Brain microvascular endothelial cell (primary cell): ENCODE measurements at regions not wholly inside any gene's neighbourhood (a gene's known extent, or its start where the extent isn't known, plus 50 kb on each side); places are given as distances from the start of the nearest gene placed in this dataset.

Experiments
- DNase-seq: peaks from one replicate; pipeline ENCODE4 v3.0.0-alpha.2; 2020
- H3K27ac ChIP-seq: fragments of 250-450 bp; sonication (Bioruptor Pico); 2 replicates; pipeline ENCODE4 v1.5.1; 2020; ENCODE audit warnings: mild to moderate bottlenecking, moderate library complexity
- H3K27me3 ChIP-seq: fragments of 250-450 bp; sonication (Bioruptor Pico); replicated peaks from 2 replicates; pipeline ENCODE4 v1.5.1; 2020; ENCODE audit warnings: mild to moderate bottlenecking
- H3K36me3 ChIP-seq: fragments of 250-450 bp; sonication (Bioruptor Pico); replicated peaks from 2 replicates; pipeline ENCODE4 v1.5.1; 2020; ENCODE audit warnings: mild to moderate bottlenecking
- H3K4me3 ChIP-seq: 2 replicates; pipeline ENCODE4 v1.5.1; 2011; ENCODE audit warnings: low read depth, mild to moderate bottlenecking, control low read depth, low read length, moderate library complexity
- in situ Hi-C: cut with HindIII; loops from 2 replicates; pipeline ENCODE4 v1.10.0; 2017; ENCODE audit warnings: low sequenced_read_pairs, low pct_ligation_motif_present
- TF ChIP-seq, protein P1 (sequence below): IDR thresholded peaks from 2 replicates; pipeline ENCODE4 v1.5.1; 2011; ENCODE audit warnings: low read depth, mild to moderate bottlenecking, moderate library complexity, low read length, control low read depth, inconsistent platforms; ENCODE audit errors: missing control alignments

DNA sequence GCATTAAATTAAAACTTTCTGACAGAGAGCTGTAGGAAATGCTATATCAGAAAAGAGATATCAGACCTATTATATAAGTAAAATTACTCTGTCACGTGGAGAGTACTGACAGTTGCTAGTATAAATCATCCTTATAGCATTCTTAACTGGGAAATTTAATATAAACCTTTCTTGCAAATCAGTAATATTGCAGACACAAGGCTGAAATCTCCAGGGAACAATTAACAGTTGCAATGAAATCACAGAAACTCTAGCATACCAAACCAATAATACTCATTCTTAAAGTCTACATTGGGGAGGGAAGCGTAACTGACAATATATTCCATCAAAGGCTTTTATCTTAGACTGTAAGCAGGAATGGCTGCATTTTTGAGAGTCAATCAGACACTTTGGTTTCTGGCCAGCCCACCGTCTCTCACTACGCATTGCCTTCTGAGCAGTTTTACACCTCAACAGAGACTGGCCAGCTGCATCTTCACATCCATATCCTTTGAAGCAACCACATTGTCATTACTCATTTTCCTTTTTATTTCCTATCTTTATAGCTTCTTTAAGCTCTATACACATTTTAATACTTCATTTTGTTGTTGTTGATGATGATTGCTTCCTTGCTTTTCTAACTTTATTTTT is 536.0 kb upstream of the CDH2 start:
- no peaks in the 10 kb centered on the region for H3K36me3 ChIP-seq
- H3K27me3 ChIP-seq, result no peaks in the 10 kb centered on the region
- H3K27ac ChIP-seq, result no peak overlapping the region
- TF ChIP-seq, protein P1, sequence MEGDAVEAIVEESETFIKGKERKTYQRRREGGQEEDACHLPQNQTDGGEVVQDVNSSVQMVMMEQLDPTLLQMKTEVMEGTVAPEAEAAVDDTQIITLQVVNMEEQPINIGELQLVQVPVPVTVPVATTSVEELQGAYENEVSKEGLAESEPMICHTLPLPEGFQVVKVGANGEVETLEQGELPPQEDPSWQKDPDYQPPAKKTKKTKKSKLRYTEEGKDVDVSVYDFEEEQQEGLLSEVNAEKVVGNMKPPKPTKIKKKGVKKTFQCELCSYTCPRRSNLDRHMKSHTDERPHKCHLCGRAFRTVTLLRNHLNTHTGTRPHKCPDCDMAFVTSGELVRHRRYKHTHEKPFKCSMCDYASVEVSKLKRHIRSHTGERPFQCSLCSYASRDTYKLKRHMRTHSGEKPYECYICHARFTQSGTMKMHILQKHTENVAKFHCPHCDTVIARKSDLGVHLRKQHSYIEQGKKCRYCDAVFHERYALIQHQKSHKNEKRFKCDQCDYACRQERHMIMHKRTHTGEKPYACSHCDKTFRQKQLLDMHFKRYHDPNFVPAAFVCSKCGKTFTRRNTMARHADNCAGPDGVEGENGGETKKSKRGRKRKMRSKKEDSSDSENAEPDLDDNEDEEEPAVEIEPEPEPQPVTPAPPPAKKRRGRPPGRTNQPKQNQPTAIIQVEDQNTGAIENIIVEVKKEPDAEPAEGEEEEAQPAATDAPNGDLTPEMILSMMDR, result no peak
- no peak for DNase-seq
- H3K4me3 ChIP-seq, result no peak overlapping the region
- in situ Hi-C loops, result no loop called here

DNA sequence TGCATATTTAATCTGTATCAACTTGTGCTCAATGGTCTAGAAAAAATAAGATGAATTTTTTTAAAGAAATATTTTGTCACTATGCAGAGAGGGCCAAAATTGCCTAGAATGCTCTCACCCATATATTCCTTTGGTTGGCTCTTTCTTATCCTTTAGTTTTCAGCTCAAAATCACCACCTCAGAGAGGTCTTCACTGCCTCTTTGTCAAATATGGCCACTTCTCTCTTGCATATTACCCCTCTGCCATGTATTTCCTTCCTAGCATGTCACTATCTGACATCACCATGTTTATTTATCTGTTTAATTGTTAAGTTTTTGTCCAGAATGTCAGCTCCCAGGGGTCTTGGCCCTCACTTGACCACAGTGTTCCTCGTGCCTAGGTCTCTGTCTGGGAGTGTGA is 535.2 kb upstream of the CDH2 start:
- in situ Hi-C loops, result no loop called here
- TF ChIP-seq, protein P1, result no peak
- Histone ChIP-seq H3K27ac (no peak overlapping the region), H3K27me3 (no peaks in the 10 kb centered on the region), H3K36me3 (no peaks in the 10 kb centered on the region), H3K4me3 (no peak overlapping the region)
- no peak for DNase-seq

DNA sequence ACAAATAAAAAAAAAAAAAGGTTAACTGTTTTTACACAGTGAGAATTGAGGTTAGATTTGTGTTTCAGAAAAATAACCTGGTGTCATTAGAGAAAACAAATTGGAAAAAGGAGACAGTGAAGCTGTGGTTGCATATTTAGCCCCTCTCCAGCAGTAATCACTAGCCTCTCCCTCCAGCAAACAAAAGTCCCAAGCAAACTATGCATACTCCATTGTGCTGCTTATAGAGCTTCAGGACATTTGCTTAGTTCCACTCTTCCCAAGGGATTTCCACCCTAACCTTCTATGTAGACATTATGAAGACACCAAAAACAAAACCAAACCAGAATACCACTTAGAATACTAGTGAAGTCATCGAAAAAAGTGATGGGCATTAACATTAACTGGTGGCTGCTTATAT is 534.2 kb upstream of the CDH2 start:
- Histone ChIP-seq H3K27ac (no peak overlapping the region), H3K36me3 (no peaks in the 10 kb centered on the region), H3K4me3 (no peak overlapping the region), H3K27me3 (no peaks in the 10 kb centered on the region)
- in situ Hi-C loops, result no loop called here
- no peak for DNase-seq
- TF ChIP-seq, protein P1, result no peak

DNA sequence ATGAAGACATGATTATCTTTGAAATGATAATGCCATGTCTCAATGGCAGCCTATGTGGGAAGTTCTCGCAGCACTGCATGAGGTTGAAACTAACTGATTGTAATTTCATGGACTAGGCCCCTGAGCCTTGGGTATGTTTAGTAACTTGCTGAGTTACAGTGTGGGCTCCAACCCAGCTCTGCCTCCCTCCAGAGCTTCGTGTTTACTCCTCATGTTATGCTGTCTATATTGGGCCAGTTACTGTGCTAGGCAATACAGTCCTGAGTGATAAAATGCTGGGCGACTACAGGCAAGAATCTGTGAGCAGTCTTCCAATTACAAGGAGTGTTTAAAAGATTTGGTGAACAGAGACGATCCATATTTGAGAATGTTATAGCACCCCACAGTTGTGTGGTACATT is 530.1 kb upstream of the CDH2 start:
- in situ Hi-C loops, result no loop called here
- no peaks in the 10 kb centered on the region for H3K36me3 ChIP-seq

DNA sequence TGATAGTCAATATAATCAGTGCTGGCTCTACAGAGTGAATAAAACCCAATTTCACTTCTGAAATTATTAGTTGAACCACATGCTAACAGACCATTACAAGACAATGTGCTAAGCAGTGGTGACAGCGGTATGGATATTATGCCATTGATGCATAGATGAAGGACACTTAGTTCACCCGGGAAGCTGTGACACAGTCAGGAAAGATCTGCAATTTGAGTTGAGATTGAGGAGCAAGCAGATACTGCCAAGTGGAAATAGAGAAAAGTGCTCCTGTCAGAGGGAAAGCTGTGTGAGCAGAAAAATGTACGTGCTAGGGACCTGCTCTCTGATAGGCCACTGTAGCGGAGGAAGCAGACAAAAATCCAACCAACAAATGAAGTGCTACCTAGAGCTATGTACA is 529.5 kb upstream of the CDH2 start:
- no peak for DNase-seq
- no peak overlapping the region for H3K4me3 ChIP-seq
- H3K27ac ChIP-seq, result no peak overlapping the region
- no peaks in the 10 kb centered on the region for H3K36me3 ChIP-seq
- in situ Hi-C loops, result no loop called here
- H3K27me3 ChIP-seq, result no peaks in the 10 kb centered on the region
- TF ChIP-seq, protein P1, result no peak

More for the DNA sequence above, 530.1 kb upstream of the CDH2 start:
- Histone ChIP-seq H3K4me3 (no peak overlapping the region), H3K27me3 (no peaks in the 10 kb centered on the region), H3K27ac (no peak overlapping the region)
- no peak for DNase-seq
- TF ChIP-seq, protein P1, result no peak

DNA sequence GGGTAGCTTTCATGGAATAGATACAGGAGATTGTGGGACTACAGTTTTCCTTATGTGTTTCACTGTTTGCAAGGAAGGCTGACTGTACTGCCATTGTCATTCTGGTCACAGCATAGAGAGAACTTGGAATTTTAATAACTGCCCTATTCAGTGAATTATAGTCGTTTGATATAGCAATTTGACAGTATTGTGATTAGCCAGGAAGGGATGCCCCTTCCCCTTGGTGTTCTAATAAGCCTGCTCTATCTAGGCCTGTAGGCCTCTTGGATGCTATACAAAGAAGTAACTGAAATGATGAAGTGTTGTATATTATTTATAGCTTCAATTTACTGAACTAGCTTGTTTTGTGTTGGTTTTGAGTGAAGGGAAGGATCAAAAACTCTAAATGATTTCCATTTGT is 528.6 kb upstream of the CDH2 start:
- TF ChIP-seq, protein P1, result no peak
- Histone ChIP-seq H3K4me3 (no peak overlapping the region), H3K27ac (no peak overlapping the region), H3K27me3 (no peaks in the 10 kb centered on the region), H3K36me3 (no peaks in the 10 kb centered on the region)
- in situ Hi-C loops, result no loop called here
- DNase-seq, result no peak
